Activated CD8-positive, alpha-beta T cell treated with anti-CD3 and anti-CD28 coated beads for 36 hours (primary cell): ENCODE measurements at regions not wholly inside any gene's neighbourhood (a gene's known extent, or its start where the extent isn't known, plus 50 kb on each side); places are given as distances from the start of the nearest gene placed in this dataset.
"Not testable (repeated sequence)": the region's sequence is repeated elsewhere in the genome, so short reads cannot be mapped to it uniquely, and the experiment has no call there.

Experiments
- ATAC-seq: fragments of 200-7000 bp; cut with Tn5 transposase; one replicate; pipeline ENCODE4 v1.10.0; 2021; ENCODE audit warnings: mild to moderate bottlenecking, moderate library complexity
- CTCF ChIA-PET: fragments of 350-600 bp; sonication (Branson Sonifier 250); formaldehyde crosslinking; loops from one replicate; lab custom pipeline; 2021; ENCODE audit warnings: antibody characterized with exemption; lab: Charles Lee
- POLR2A ChIA-PET: fragments of 350-600 bp; sonication (Branson Sonifier 250); formaldehyde crosslinking; loops from one replicate; lab custom pipeline; 2021; ENCODE audit warnings: antibody characterized with exemption; lab: Charles Lee
- DNase-seq: peaks from one replicate; pipeline ENCODE4 v3.0.0-alpha.2; 2020
- H3K27ac Mint-ChIP-seq: one replicate; pipeline ENCODE4 v1.8.0; 2021; ENCODE audit warnings: mild to moderate bottlenecking, mixed read lengths
- H3K27me3 Mint-ChIP-seq: one replicate; pipeline ENCODE4 v1.8.0; 2021; ENCODE audit warnings: mixed read lengths
- H3K36me3 Mint-ChIP-seq: one replicate; pipeline ENCODE4 v1.8.0; 2021; ENCODE audit warnings: low read depth, mixed read lengths
- H3K4me1 Mint-ChIP-seq: one replicate; pipeline ENCODE4 v1.8.0; 2021; ENCODE audit warnings: low read depth, mixed read lengths
- H3K4me3 Mint-ChIP-seq: one replicate; pipeline ENCODE4 v1.8.0; 2021; ENCODE audit warnings: mild to moderate bottlenecking, moderate library complexity, mixed read lengths
- H3K9me3 Mint-ChIP-seq: one replicate; pipeline ENCODE4 v1.8.0; 2021; ENCODE audit warnings: mixed read lengths
- CTCF ChIP-seq: fragments of 200-600 bp; IDR thresholded peaks from one replicate; pipeline ENCODE4 v1.8.0; 2022; ENCODE audit warnings: antibody characterized with exemption, mild to moderate bottlenecking
- intact Hi-C: fragments of 100-400 bp; cut with micrococcal nuclease; formaldehyde crosslinking; loops from one replicate; pipeline ENCODE4 v1.10.0; 2022

- CTCF ChIA-PET, result interaction anchor here (0.9 to 1.2 kb wide), 2 partner anchors 13 to 16 kb away, joined by 3 to 5 read pairs; no protein-coding TSS in a partner anchor
- ATAC-seq (no peak), DNase-seq (no peak)
- POLR2A ChIA-PET, result no interaction called here
- Mint-ChIP-seq H3K27me3 (no peaks in the 10 kb centered on the region), H3K9me3 (no peaks in the 10 kb centered on the region), H3K4me3 (no peak overlapping the region), H3K27ac (no peak overlapping the region), H3K4me1 (no peaks in the 10 kb centered on the region), H3K36me3 (no peaks in the 10 kb centered on the region)
- intact Hi-C loops, result no loop called here
- TF ChIP-seq CTCF, result no peak
Observed at GRCh38 chr17:64723781-64724180, 61.7 kb upstream of the SMURF2 start.

DNA sequence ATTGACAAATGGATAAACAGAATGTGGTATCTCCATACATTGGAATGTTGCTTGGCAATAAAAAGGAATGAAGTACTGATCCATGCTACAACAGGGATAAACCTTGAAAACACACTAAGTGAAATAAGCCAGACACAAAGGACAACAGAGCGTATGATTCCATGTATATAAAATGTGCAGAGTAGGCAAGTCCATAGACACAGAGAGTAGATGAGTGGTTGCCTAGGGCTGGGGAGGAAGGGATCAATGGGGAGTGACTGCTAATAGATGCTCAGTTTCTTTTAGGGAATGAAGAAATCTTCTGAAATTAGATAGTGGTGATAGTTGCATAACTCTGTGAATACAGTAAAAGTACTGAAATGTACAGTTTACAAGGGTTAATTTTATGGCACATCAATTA is 59.4 kb upstream of the SMURF2 start:
- H3K4me1 Mint-ChIP-seq, POLR2A ChIA-PET, DNase-seq, H3K27ac Mint-ChIP-seq, H3K36me3 Mint-ChIP-seq, H3K9me3 Mint-ChIP-seq, ATAC-seq, CTCF ChIA-PET, H3K27me3 Mint-ChIP-seq, H3K4me3 Mint-ChIP-seq, intact Hi-C loops: not testable (repeated sequence)

GRCh38 chr17:64720253-64720652 is 58.1 kb upstream of the SMURF2 start:
- H3K27ac Mint-ChIP-seq, ATAC-seq, H3K36me3 Mint-ChIP-seq, H3K4me1 Mint-ChIP-seq, DNase-seq, intact Hi-C loops, H3K9me3 Mint-ChIP-seq, H3K27me3 Mint-ChIP-seq, H3K4me3 Mint-ChIP-seq: not testable (repeated sequence)
- POLR2A ChIA-PET, result interaction anchor here (1.3 kb wide), 1 partner anchor 10 kb away, joined by 4 read pairs; no protein-coding TSS in a partner anchor
- CTCF ChIA-PET, result interaction anchor here (1.7 kb wide), 1 partner anchor 16 kb away, joined by 4 read pairs; no protein-coding TSS in a partner anchor

DNA sequence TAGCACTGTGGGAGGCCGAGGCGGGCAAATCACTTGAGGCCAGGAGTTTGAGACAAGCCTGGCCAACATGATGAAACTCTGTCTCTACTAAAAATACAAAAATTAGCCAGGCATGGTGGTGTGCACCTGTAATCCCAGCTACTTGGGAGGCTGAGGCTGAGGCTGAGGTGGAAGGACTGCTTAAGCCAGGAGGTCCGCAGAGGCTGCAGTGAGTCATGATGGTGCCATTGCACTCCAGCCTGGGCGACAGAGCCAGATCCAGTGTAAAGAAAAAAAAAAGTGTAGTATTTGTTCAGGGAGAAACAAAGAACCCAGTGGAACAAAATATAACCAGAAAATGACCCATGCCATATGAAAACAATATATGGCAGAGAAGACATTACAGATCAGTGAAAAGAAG is 57.4 kb upstream of the SMURF2 start:
- ATAC-seq, H3K27ac Mint-ChIP-seq, intact Hi-C loops, H3K27me3 Mint-ChIP-seq, H3K4me1 Mint-ChIP-seq, H3K36me3 Mint-ChIP-seq, H3K9me3 Mint-ChIP-seq, H3K4me3 Mint-ChIP-seq, DNase-seq: not testable (repeated sequence)
- POLR2A ChIA-PET, result interaction anchor here (1.3 kb wide), 1 partner anchor 9 kb away, joined by 4 read pairs; no protein-coding TSS in a partner anchor
- CTCF ChIA-PET, result interaction anchor here (1.7 kb wide), 1 partner anchor 17 kb away, joined by 4 read pairs; no protein-coding TSS in a partner anchor

- H3K9me3 Mint-ChIP-seq, H3K36me3 Mint-ChIP-seq, intact Hi-C loops, H3K27me3 Mint-ChIP-seq, CTCF ChIA-PET, H3K27ac Mint-ChIP-seq, DNase-seq, POLR2A ChIA-PET, ATAC-seq, H3K4me3 Mint-ChIP-seq, H3K4me1 Mint-ChIP-seq: not testable (repeated sequence)
Observed at GRCh38 chr17:64718816-64719215, 56.7 kb upstream of the SMURF2 start.

DNA sequence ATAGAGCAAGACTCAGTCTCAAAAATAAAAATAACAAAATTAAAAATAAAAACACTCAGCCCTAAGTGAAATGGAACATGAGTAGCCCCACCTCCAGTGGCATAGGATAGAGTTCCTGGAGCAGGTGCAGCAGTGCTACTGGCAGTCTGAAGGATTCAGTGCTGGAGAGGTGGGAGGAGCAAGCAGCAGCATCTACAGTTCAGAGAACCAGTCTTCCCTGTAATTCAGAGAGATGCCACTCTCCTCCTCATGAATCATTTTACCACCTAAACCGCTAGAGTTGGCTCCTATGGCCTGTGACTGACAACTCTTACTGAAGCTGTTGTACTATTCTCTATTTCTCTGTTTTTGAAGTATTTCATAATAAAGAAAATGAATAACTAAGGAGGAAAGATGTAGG is 56.0 kb upstream of the SMURF2 start:
- no peaks in the 10 kb centered on the region for H3K9me3 Mint-ChIP-seq
- no peaks in the 10 kb centered on the region for H3K36me3 Mint-ChIP-seq
- no peak for TF ChIP-seq CTCF
- no peaks in the 10 kb centered on the region for H3K27me3 Mint-ChIP-seq
- H3K4me3 Mint-ChIP-seq, result no peak overlapping the region
- CTCF ChIA-PET, result no interaction called here
- POLR2A ChIA-PET, result no interaction called here
- intact Hi-C loops, result no loop called here
- peak; percentile 72 for ATAC-seq
- no peak overlapping the region for H3K27ac Mint-ChIP-seq
- DNase-seq, result no peak
- peaks cover 10% of the 10 kb centered on the region for H3K4me1 Mint-ChIP-seq

GRCh38 chr17:64716496-64716895 is 54.4 kb upstream of the SMURF2 start:
- H3K4me1 Mint-ChIP-seq, result peaks cover 22% of the 10 kb centered on the region
- intact Hi-C loops, DNase-seq, H3K4me3 Mint-ChIP-seq, POLR2A ChIA-PET, CTCF ChIA-PET, H3K27ac Mint-ChIP-seq, H3K27me3 Mint-ChIP-seq, H3K9me3 Mint-ChIP-seq, H3K36me3 Mint-ChIP-seq, ATAC-seq: not testable (repeated sequence)

- Mint-ChIP-seq H3K4me3 (peak overlapping the region; percentile 63), H3K27ac (peak overlapping the region; percentile 90), H3K4me1 (peaks cover 42% of the 10 kb centered on the region)
- DNase-seq, result peak; percentile 32
- H3K27me3 Mint-ChIP-seq, H3K36me3 Mint-ChIP-seq, intact Hi-C loops, H3K9me3 Mint-ChIP-seq: not testable (repeated sequence)
- peak; percentile 12 for ATAC-seq
- ChIA-PET CTCF (interaction anchor here (1.2 kb wide), 1 partner anchor 431 kb away, joined by 3 read pairs; no protein-coding TSS in a partner anchor), POLR2A (interaction anchor here (1.3 kb wide), 1 partner anchor 208 kb away, joined by 5 read pairs; the partner anchor contains the start of gene DDX5)
Observed at GRCh38 chr17:64713786-64714185, 51.7 kb upstream of the SMURF2 start.

- Mint-ChIP-seq H3K4me3 (peak overlapping the region; percentile 63), H3K4me1 (peaks cover 49% of the 10 kb centered on the region), H3K27ac (peak overlapping the region; percentile 90)
- H3K27me3 Mint-ChIP-seq, H3K9me3 Mint-ChIP-seq, intact Hi-C loops, CTCF ChIA-PET, H3K36me3 Mint-ChIP-seq: not testable (repeated sequence)
- DNase-seq (peak; percentile 65), ATAC-seq (peak; percentile 63)
- POLR2A ChIA-PET, result interaction anchor here (1.2 kb wide), 1 partner anchor 206 kb away, joined by 3 read pairs; the partner anchor contains the start of gene CEP95
Observed at GRCh38 chr17:64712557-64713351, 50.6 kb upstream of the SMURF2 start.
